HL-60 (cell line): ENCODE measurements at regions not wholly inside any gene's neighbourhood (a gene's known extent, or its start where the extent isn't known, plus 50 kb on each side); places are given as distances from the start of the nearest gene placed in this dataset.

ENCODE experiments used
- DNase-seq, 2 experiments: peaks; one replicate each; pipeline ENCODE4 v3.0.0-alpha.2; 2010 to 2020; ENCODE audit warnings: low read depth in 1 of 2, low spot score in 1 of 2
- H3K27ac ChIP-seq: fragments of 250-450 bp; sonication (Bioruptor Pico); replicated peaks from 2 replicates; pipeline ENCODE4 v1.5.1; 2020; ENCODE audit warnings: mild to moderate bottlenecking, moderate library complexity
- H3K27me3 ChIP-seq: fragments of 250-450 bp; sonication (Bioruptor Pico); 2 replicates; pipeline ENCODE4 v1.5.1; 2021; ENCODE audit warnings: mild to moderate bottlenecking, moderate library complexity; ENCODE audit not compliant: insufficient read depth, poor library complexity, severe bottlenecking
- H3K4me3 ChIP-seq: replicated peaks from 2 replicates; pipeline ENCODE4 v1.5.1; 2011; ENCODE audit warnings: mild to moderate bottlenecking, control low read depth, low read length; ENCODE audit not compliant: insufficient read depth
- CTCF ChIP-seq: IDR thresholded peaks from one replicate; pipeline ENCODE4 v1.5.1; 2011; ENCODE audit warnings: low read length, control low read depth, inconsistent platforms; ENCODE audit not compliant: insufficient read depth
- GABPA ChIP-seq: IDR thresholded peaks from 2 replicates; pipeline ENCODE4 v1.6.1; 2012; ENCODE audit warnings: low read depth
- POLR2AphosphoS5 ChIP-seq: IDR thresholded peaks from 2 replicates; pipeline ENCODE4 v1.6.1; 2012; ENCODE audit warnings: low read depth
- SPI1 ChIP-seq: IDR thresholded peaks from 2 replicates; pipeline ENCODE4 v1.6.1; 2012; ENCODE audit warnings: low read depth, mild to moderate bottlenecking, borderline replicate concordance
- TF ChIP-seq, protein P1 (sequence below): IDR thresholded peaks from 2 replicates; pipeline ENCODE4 v1.6.1; 2012; ENCODE audit warnings: low read depth; ENCODE audit not compliant: insufficient replicate concordance

- DNase-seq, result no peak
- Histone ChIP-seq H3K4me3 (no peak overlapping the region), H3K27me3 (peaks cover 3% of the 10 kb centered on the region), H3K27ac (no peak overlapping the region)
- no peak for TF ChIP-seq CTCF
- TF ChIP-seq GABPA, result no peak
- TF ChIP-seq, protein P1, sequence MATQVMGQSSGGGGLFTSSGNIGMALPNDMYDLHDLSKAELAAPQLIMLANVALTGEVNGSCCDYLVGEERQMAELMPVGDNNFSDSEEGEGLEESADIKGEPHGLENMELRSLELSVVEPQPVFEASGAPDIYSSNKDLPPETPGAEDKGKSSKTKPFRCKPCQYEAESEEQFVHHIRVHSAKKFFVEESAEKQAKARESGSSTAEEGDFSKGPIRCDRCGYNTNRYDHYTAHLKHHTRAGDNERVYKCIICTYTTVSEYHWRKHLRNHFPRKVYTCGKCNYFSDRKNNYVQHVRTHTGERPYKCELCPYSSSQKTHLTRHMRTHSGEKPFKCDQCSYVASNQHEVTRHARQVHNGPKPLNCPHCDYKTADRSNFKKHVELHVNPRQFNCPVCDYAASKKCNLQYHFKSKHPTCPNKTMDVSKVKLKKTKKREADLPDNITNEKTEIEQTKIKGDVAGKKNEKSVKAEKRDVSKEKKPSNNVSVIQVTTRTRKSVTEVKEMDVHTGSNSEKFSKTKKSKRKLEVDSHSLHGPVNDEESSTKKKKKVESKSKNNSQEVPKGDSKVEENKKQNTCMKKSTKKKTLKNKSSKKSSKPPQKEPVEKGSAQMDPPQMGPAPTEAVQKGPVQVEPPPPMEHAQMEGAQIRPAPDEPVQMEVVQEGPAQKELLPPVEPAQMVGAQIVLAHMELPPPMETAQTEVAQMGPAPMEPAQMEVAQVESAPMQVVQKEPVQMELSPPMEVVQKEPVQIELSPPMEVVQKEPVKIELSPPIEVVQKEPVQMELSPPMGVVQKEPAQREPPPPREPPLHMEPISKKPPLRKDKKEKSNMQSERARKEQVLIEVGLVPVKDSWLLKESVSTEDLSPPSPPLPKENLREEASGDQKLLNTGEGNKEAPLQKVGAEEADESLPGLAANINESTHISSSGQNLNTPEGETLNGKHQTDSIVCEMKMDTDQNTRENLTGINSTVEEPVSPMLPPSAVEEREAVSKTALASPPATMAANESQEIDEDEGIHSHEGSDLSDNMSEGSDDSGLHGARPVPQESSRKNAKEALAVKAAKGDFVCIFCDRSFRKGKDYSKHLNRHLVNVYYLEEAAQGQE, result no peak
- no peak for TF ChIP-seq SPI1
- no peak for TF ChIP-seq POLR2AphosphoS5
Observed at GRCh38 chr18:55861266-55861665, 273.3 kb upstream of the TCF4 start.

DNA sequence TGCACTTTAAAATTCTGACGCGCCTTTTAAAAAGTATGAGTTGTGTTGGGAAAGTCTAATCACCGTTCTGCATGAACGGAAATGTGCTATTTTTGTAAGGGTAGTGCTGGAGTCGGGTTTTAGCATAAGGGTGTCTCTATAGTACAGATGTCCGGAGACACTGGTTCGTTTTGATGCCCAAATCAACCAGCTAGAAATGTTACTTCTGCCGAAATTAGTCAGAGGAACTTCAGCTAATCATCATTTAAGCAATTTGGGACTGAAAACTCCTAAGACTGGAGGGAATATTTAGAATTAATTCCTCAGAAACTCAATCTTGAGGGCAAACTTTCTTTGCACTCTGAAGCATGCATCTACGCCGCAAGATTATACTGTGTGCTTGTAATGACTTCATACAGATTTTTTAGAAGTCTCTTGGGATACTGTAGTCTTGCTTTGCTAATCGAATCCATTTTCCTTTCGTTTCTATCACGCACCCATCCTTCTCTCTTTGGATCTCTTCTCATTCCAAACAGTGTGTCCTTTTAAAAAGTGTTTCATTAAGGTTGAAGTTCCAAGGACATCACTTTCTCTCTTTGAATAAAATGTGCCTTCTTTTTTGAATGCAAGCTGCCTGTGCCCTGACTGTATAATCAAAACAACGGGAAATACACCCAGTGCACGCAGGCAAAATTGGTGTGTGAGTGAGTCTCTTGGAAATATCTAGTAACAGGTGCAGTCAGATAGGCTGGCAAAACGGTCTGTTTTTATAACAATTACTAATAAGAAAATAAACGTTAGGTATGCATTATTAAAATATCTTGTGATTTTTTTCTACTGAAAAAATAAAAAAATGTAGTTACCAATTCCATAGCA is 270.9 kb upstream of the TCF4 start:
- TF ChIP-seq CTCF (no peak), SPI1 (no peak), POLR2AphosphoS5 (no peak), GABPA (no peak)
- TF ChIP-seq, protein P1, result no peak
- Histone ChIP-seq H3K4me3 (no peak overlapping the region), H3K27me3 (peaks cover 3% of the 10 kb centered on the region), H3K27ac (no peak overlapping the region)
- no peak for DNase-seq

DNA sequence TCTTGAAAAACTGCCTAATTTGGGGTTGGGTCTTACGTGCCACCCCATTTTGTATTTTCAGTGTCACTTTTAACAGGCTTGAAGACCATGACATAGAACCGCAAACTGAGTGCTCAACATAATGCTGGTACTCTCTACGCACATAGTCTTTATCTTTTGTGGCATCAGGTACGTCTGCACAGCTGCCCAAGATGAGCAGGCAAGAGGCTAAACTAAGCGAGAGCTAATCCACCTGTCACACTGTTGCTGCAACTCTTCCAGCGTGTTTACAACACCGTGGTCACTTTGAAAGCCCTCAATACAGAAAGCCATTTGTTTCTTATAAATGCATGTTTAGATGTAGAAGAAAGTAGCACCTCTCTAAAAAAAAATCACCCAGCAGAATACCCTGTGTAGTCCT is 270.0 kb upstream of the TCF4 start:
- Histone ChIP-seq H3K27ac (no peak overlapping the region), H3K27me3 (peaks cover 3% of the 10 kb centered on the region), H3K4me3 (no peak overlapping the region)
- no peak for DNase-seq
- TF ChIP-seq, protein P1, result no peak
- no peak for TF ChIP-seq SPI1
- no peak for TF ChIP-seq CTCF
- TF ChIP-seq GABPA, result no peak
- no peak for TF ChIP-seq POLR2AphosphoS5
